Cardiac muscle cell (in vitro differentiated cells and primary cell): ENCODE measurements at regions not wholly inside any gene's neighbourhood (a gene's known extent, or its start where the extent isn't known, plus 50 kb on each side); places are given as distances from the start of the nearest gene placed in this dataset.

Experiments
- DNase-seq, 2 donors: peaks; one replicate each; pipeline versions ENCODE4 v3.0.0 to v3.0.0-alpha.2; 2010 to 2017; ENCODE audit warnings: low read depth in 1 of 2, low spot score in 1 of 2
- H3K27ac ChIP-seq: fragments of 200-600 bp; sonication (generic); 2 replicates; pipeline ENCODE4 v1.5.1; 2016
- H3K27me3 ChIP-seq: fragments of 200-600 bp; sonication (generic); 2 replicates; pipeline ENCODE4 v1.6.0; 2016; ENCODE audit warnings: control low read depth
- H3K36me3 ChIP-seq: fragments of 200-600 bp; sonication (generic); 2 replicates; pipeline ENCODE4 v1.5.1; 2016; ENCODE audit warnings: control low read depth
- H3K4me1 ChIP-seq: fragments of 200-600 bp; sonication (generic); 2 replicates; pipeline ENCODE4 v1.8.1; 2017; ENCODE audit warnings: low read depth, mild to moderate bottlenecking, mixed run types
- H3K4me3 ChIP-seq: fragments of 200-600 bp; sonication (generic); 2 replicates; pipeline ENCODE4 v1.5.1; 2016; ENCODE audit warnings: mild to moderate bottlenecking
- H3K9me3 ChIP-seq: fragments of 200-600 bp; sonication (generic); 2 replicates; pipeline ENCODE4 v1.5.1; 2017; ENCODE audit warnings: low read depth, mild to moderate bottlenecking, control low read depth
- TF ChIP-seq, protein P1 (sequence below): IDR thresholded peaks from 2 replicates; pipeline ENCODE4 v1.5.1; 2012; ENCODE audit warnings: low read depth, mild to moderate bottlenecking, low read length

DNA sequence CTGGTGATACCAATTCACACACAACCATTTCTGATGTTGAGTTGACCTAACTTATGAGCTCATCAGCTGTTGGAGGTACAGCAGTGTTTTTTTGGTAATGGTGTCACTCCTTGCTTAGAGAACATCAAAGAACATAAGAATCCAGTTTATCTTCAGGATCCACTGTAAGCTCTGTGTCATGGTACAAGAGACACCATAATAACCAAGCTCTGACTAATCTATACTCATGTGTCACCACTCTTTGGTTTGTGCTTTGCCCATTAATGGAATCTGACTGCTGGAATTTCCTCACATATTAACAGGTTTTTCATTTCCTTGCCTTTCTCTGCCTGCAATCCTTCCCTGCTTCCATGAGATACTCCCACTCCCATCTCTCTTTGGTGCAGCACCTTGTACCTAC is 735.1 kb upstream of the LCORL start:
- Histone ChIP-seq H3K27me3 (no peaks in the 10 kb centered on the region), H3K4me1 (no peaks in the 10 kb centered on the region), H3K27ac (no peak overlapping the region), H3K9me3 (no peaks in the 10 kb centered on the region), H3K36me3 (no peaks in the 10 kb centered on the region), H3K4me3 (no peak overlapping the region)
- DNase-seq = no peak
- TF ChIP-seq, protein P1, sequence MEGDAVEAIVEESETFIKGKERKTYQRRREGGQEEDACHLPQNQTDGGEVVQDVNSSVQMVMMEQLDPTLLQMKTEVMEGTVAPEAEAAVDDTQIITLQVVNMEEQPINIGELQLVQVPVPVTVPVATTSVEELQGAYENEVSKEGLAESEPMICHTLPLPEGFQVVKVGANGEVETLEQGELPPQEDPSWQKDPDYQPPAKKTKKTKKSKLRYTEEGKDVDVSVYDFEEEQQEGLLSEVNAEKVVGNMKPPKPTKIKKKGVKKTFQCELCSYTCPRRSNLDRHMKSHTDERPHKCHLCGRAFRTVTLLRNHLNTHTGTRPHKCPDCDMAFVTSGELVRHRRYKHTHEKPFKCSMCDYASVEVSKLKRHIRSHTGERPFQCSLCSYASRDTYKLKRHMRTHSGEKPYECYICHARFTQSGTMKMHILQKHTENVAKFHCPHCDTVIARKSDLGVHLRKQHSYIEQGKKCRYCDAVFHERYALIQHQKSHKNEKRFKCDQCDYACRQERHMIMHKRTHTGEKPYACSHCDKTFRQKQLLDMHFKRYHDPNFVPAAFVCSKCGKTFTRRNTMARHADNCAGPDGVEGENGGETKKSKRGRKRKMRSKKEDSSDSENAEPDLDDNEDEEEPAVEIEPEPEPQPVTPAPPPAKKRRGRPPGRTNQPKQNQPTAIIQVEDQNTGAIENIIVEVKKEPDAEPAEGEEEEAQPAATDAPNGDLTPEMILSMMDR = no peak

DNA sequence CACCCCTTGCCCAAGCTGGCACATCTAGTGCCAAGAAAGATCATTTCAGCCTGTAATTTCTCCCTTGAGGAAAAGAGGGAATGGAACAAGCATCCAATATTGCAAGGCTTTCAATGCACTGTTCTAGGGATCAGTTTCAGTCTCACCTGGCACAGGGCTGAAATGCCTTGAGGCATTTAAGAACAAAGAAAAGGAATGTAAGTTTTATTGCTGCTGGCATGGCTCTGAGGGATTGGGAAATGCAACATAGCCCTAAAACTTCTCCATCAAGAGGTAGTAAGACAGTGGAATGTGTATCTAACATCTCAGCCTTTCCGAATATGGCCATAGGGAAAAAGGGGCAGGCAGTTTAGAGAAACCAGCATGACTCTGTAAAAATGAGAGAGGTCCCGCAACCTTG is 732.6 kb upstream of the LCORL start:
- no peak overlapping the region for H3K27ac ChIP-seq
- DNase-seq = no peak
- no peaks in the 10 kb centered on the region for H3K36me3 ChIP-seq
- TF ChIP-seq, protein P1 = no peak
- no peaks in the 10 kb centered on the region for H3K4me1 ChIP-seq
- no peak overlapping the region for H3K4me3 ChIP-seq
- H3K27me3 ChIP-seq = no peaks in the 10 kb centered on the region
- H3K9me3 ChIP-seq = no peaks in the 10 kb centered on the region

DNA sequence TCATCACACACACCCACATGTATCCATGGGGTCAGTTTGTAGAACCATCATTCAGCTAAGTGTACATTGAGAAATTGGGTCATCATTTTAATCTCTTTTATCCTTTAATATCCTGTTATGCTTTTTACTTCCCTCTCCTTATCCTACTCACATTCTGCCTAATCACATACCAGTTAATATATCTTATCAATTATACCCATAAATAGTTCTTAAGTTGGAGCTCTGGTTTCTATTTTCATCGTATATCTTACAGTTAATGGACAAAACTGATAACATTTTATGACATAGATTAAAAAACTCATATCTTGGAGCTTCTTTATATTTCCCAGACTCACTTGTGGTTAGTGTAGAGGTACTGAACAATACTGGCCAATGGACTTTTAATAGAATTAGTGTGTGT is 729.5 kb upstream of the LCORL start:
- H3K36me3 ChIP-seq = no peaks in the 10 kb centered on the region
- DNase-seq = no peak
- no peaks in the 10 kb centered on the region for H3K4me1 ChIP-seq
- TF ChIP-seq, protein P1 = no peak
- no peak overlapping the region for H3K4me3 ChIP-seq
- no peaks in the 10 kb centered on the region for H3K27me3 ChIP-seq
- H3K27ac ChIP-seq = no peak overlapping the region
- no peaks in the 10 kb centered on the region for H3K9me3 ChIP-seq

DNA sequence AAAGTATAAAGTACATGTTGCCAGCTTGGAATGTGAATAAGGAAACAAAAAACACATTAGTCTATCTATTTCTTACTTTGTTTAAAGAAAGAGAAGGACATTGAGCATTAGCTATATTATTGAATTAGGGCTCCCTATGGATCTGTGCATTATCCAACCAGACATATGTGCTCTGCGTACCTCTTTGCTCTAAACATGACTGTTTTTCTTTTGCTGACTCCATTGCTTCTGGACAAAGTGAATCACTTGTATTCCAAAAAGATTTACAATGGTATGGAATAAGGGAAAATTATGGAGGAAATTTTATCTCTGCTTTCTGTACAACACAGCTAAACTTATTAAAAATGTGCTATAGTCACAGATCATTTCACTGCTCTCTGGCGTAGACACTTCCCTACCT is 727.8 kb upstream of the LCORL start:
- no peaks in the 10 kb centered on the region for H3K27me3 ChIP-seq
- no peaks in the 10 kb centered on the region for H3K36me3 ChIP-seq
- no peak for DNase-seq
- H3K4me3 ChIP-seq = no peak overlapping the region
- H3K4me1 ChIP-seq = no peaks in the 10 kb centered on the region
- H3K27ac ChIP-seq = no peak overlapping the region
- TF ChIP-seq, protein P1 = no peak
- H3K9me3 ChIP-seq = no peaks in the 10 kb centered on the region

DNA sequence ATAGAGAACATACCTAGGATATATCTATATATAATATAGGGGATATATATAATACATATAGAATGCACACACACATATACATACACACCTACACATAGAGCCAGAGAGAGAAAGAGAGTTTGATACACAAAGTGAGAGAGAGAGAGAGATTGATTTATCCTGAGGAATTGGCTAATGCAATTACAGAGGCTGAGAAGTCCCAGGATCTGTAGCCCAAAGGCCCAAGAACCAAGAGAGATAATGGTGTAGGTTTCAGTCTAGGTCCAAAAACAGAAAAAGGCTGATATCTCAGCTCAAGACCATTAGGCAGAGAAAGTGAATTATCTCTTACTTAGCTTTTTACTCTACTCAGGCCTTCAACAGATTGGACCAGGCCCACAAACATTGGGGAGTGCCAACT is 715.0 kb upstream of the LCORL start:
- no peak for DNase-seq
- Histone ChIP-seq H3K27me3 (no peaks in the 10 kb centered on the region), H3K27ac (no peak overlapping the region), H3K4me1 (peaks cover 15% of the 10 kb centered on the region), H3K9me3 (no peaks in the 10 kb centered on the region), H3K4me3 (no peak overlapping the region), H3K36me3 (no peaks in the 10 kb centered on the region)
- TF ChIP-seq, protein P1 = no peak

DNA sequence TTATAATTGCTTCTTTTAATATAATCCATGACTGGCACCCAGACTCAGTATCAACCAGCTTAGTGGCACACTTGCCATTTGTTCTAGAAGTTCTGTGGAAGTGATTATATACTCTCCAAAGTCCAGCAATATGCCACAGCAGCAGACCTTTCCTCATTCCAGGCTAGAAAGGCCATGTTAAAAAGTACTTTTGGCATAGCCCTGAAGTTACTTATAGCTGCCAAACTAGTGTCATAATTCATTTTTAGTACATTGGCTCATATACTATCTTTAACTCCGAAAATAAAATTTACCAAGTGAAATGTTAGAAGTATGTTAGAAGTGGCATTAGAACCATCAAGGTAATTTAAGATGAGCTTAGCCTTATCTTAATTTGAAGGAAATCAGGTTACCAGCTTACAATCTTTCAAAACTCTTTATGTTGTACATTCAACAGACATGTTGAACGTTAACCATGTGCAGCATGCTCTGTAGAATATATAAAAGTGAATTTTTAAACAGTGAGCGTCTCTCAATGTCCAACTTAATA is 714.2 kb upstream of the LCORL start:
- Histone ChIP-seq H3K4me1 (peaks cover 15% of the 10 kb centered on the region), H3K36me3 (no peaks in the 10 kb centered on the region), H3K4me3 (no peak overlapping the region), H3K27me3 (no peaks in the 10 kb centered on the region), H3K27ac (no peak overlapping the region), H3K9me3 (no peaks in the 10 kb centered on the region)
- no peak for DNase-seq
- TF ChIP-seq, protein P1 = no peak
